ENCODE measurements at regions not wholly inside any gene's neighbourhood (a gene's known extent, or its start where the extent isn't known, plus 50 kb on each side); places are given as distances from the start of the nearest gene placed in this dataset.

GRCh38 chr4:124974152-124974551, 261.6 kb upstream of the ANKRD50 start:
- no peak for TF ChIP-seq FOXP2 (optimal IDR thresholded peaks at IDR 0.05; ENCODE audit: borderline replicate concordance, extremely low read depth, extremely low read length, insufficient read depth)
- TF ChIP-seq POLR2AphosphoS5 (IDR thresholded peaks at IDR 0.05; ENCODE audit: low read depth, low read length), result no peak
- TF ChIP-seq TAF1 (IDR thresholded peaks at IDR 0.05; ENCODE audit: borderline replicate concordance, insufficient read depth, low read length), result no peak
- no peak for TF ChIP-seq REST (IDR thresholded peaks at IDR 0.05; ENCODE audit: insufficient read depth in 1 of 2, low read depth in 2 of 2, low read length in 2 of 2)
- TF ChIP-seq SIN3A (IDR thresholded peaks at IDR 0.05; ENCODE audit: borderline replicate concordance, insufficient read depth, low read length), result no peak

DNA sequence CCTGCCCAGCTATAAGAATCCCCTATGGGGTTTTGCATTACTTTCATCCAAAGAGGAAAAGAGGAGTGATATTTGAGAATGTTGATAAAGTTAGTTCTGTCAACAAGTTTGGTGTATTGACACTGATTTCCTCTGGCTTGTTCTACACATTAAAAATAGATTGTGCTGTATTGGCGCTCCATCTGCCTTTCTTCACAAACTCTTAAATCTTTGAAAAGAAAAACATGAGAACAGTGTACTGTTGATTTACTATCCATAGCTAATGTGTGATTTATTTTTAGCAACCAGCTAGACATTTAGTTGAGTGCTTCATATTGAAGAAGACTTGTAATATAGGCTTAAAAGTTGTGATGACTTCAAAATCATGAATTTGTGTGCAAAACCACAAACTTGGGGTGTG, 261.2 kb upstream of the ANKRD50 start:
- TF ChIP-seq FOXP2 (optimal IDR thresholded peaks at IDR 0.05; ENCODE audit: borderline replicate concordance, extremely low read depth, extremely low read length, insufficient read depth) (no peak), POLR2AphosphoS5 (IDR thresholded peaks at IDR 0.05; ENCODE audit: low read depth, low read length) (no peak), TAF1 (IDR thresholded peaks at IDR 0.05; ENCODE audit: borderline replicate concordance, insufficient read depth, low read length) (no peak), REST (IDR thresholded peaks at IDR 0.05; ENCODE audit: insufficient read depth in 1 of 2, low read depth in 2 of 2, low read length in 2 of 2) (no peak), SIN3A (IDR thresholded peaks at IDR 0.05; ENCODE audit: borderline replicate concordance, insufficient read depth, low read length) (no peak)

- TF ChIP-seq REST (IDR thresholded peaks at IDR 0.05; ENCODE audit: insufficient read depth in 1 of 2, low read depth in 2 of 2, low read length in 2 of 2), result no peak
- no peak for TF ChIP-seq FOXP2 (optimal IDR thresholded peaks at IDR 0.05; ENCODE audit: borderline replicate concordance, extremely low read depth, extremely low read length, insufficient read depth)
- no peak for TF ChIP-seq POLR2AphosphoS5 (IDR thresholded peaks at IDR 0.05; ENCODE audit: low read depth, low read length)
- no peak for TF ChIP-seq TAF1 (IDR thresholded peaks at IDR 0.05; ENCODE audit: borderline replicate concordance, insufficient read depth, low read length)
- TF ChIP-seq SIN3A (IDR thresholded peaks at IDR 0.05; ENCODE audit: borderline replicate concordance, insufficient read depth, low read length), result no peak
Measured at GRCh38 chr4:124970011-124970410, 257.5 kb upstream of the ANKRD50 start.

GRCh38 chr4:124965497-124965891, 253.0 kb upstream of the ANKRD50 start:
- no peak for TF ChIP-seq POLR2AphosphoS5 (IDR thresholded peaks at IDR 0.05; ENCODE audit: low read depth, low read length)
- no peak for TF ChIP-seq FOXP2 (optimal IDR thresholded peaks at IDR 0.05; ENCODE audit: borderline replicate concordance, extremely low read depth, extremely low read length, insufficient read depth)
- no peak for TF ChIP-seq REST (IDR thresholded peaks at IDR 0.05; ENCODE audit: insufficient read depth in 1 of 2, low read depth in 2 of 2, low read length in 2 of 2)
- TF ChIP-seq SIN3A (IDR thresholded peaks at IDR 0.05; ENCODE audit: borderline replicate concordance, insufficient read depth, low read length), result no peak
- TF ChIP-seq TAF1 (IDR thresholded peaks at IDR 0.05; ENCODE audit: borderline replicate concordance, insufficient read depth, low read length), result no peak
